SK-N-SH (cell line): ENCODE measurements at regions not wholly inside any gene's neighbourhood (a gene's known extent, or its start where the extent isn't known, plus 50 kb on each side); places are given as distances from the start of the nearest gene placed in this dataset.

Experiments used
- CTCF ChIA-PET: fragments of 300-600, 350-600 bp; formaldehyde crosslinking; extraction: SDS; loops from one replicate; lab custom pipeline; 2021; lab: Yijun Ruan, JAX
- POLR2A ChIA-PET: fragments of 350-600 bp; sonication (Branson Sonifier 250); formaldehyde crosslinking; extraction: SDS; loops from one replicate; lab custom pipeline; 2020; ENCODE audit warnings: antibody characterized with exemption, inconsistent platforms; lab: Yijun Ruan, JAX
- DNase-seq: peaks from one replicate; pipeline ENCODE4 v3.0.0; 2012
- H2AFZ ChIP-seq: fragments of 200-600 bp; sonication (generic); 2 replicates; pipeline ENCODE4 v1.8.1; 2016; ENCODE audit warnings: antibody characterized with exemption, mild to moderate bottlenecking, low read depth
- H3F3A ChIP-seq: fragments of 200-600 bp; sonication (generic); replicated peaks from 2 replicates; pipeline ENCODE3; 2016; ENCODE audit warnings: antibody characterized with exemption, mild to moderate bottlenecking; ENCODE audit not compliant: insufficient read depth
- H3K27ac ChIP-seq, 2 experiments: fragments of 200-500 bp in 1 of 2; fragments of 200-600 bp in 1 of 2; sonication (Bioruptor generic) in 1 of 2; sonication (generic), shearing (Covaris generic) in 1 of 2; 2 replicates each; pipeline versions ENCODE4 v1.5.1 to v1.6.1; 2014 to 2016; ENCODE audit warnings: low read depth in 2 of 2, inconsistent platforms in 1 of 2, low read length in 1 of 2, mild to moderate bottlenecking in 1 of 2, mixed read lengths in 1 of 2
- H3K27me3 ChIP-seq: fragments of 200-600 bp; sonication (generic), shearing (Covaris generic); 2 replicates; pipeline ENCODE4 v1.6.1; 2016; ENCODE audit warnings: mixed run types; ENCODE audit not compliant: insufficient read depth
- H3K36me3 ChIP-seq, 2 experiments: fragments of 200-500 bp in 1 of 2; fragments of 200-600 bp in 1 of 2; sonication (Bioruptor generic) in 1 of 2; sonication (generic) in 1 of 2; replicated peaks in 1 of 2; 2 replicates each; pipeline versions ENCODE3 to v1.5.1; 2014 to 2016; ENCODE audit warnings: low read length in 1 of 2, mild to moderate bottlenecking in 1 of 2; ENCODE audit not compliant: insufficient read depth in 2 of 2, control insufficient read depth in 1 of 2
- H3K4me1 ChIP-seq, 2 experiments: fragments of 200-500 bp in 1 of 2; fragments of 200-600 bp in 1 of 2; sonication (Bioruptor generic) in 1 of 2; sonication (generic), shearing (Covaris generic) in 1 of 2; 2 replicates each; pipeline versions ENCODE4 v1.5.1 to v1.6.1; 2014 to 2016; ENCODE audit warnings: low read depth in 1 of 2, low read length in 1 of 2, mixed run types in 1 of 2; ENCODE audit not compliant: insufficient read depth in 2 of 2, control insufficient read depth in 1 of 2
- H3K4me2 ChIP-seq: fragments of 200-600 bp; sonication (generic), shearing (Covaris generic); 2 replicates; pipeline ENCODE4 v1.6.1; 2017; ENCODE audit warnings: mixed run types
- H3K4me3 ChIP-seq, 2 experiments: fragments of 200-500 bp in 1 of 2; fragments of 200-600 bp in 1 of 2; sonication (Bioruptor generic) in 1 of 2; sonication (generic), shearing (Covaris generic) in 1 of 2; 2 replicates each; pipeline versions ENCODE4 v1.5.1 to v1.8.1; 2014 to 2016; ENCODE audit warnings: low read depth in 2 of 2, inconsistent platforms in 1 of 2, low read length in 1 of 2, mild to moderate bottlenecking in 1 of 2, mixed read lengths in 1 of 2, moderate library complexity in 1 of 2
- H3K79me2 ChIP-seq: fragments of 200-600 bp; sonication (generic); 2 replicates; pipeline ENCODE4 v1.8.1; 2017; ENCODE audit warnings: mild to moderate bottlenecking; ENCODE audit not compliant: insufficient read depth
- H3K9ac ChIP-seq: fragments of 200-600 bp; sonication (generic); 2 replicates; pipeline ENCODE4 v1.6.1; 2017; ENCODE audit warnings: mixed run types
- H3K9me2 ChIP-seq: fragments of 200-600 bp; sonication (generic); 2 replicates; pipeline ENCODE4 v1.6.1; 2017; ENCODE audit warnings: mixed run types
- H3K9me3 ChIP-seq: fragments of 200-600 bp; sonication (generic); 2 replicates; pipeline ENCODE4 v1.6.1; 2017; ENCODE audit warnings: mixed run types, mild to moderate bottlenecking, moderate library complexity
- H4K20me1 ChIP-seq: fragments of 200-600 bp; sonication (generic); 2 replicates; pipeline ENCODE4 v1.6.1; 2017; ENCODE audit warnings: mild to moderate bottlenecking, mixed run types; ENCODE audit not compliant: insufficient read depth
- CHD2 ChIP-seq: fragments of 150-350 bp; IDR thresholded peaks from 2 replicates; pipeline ENCODE4 v1.6.1; 2018; ENCODE audit warnings: low read length; ENCODE audit not compliant: partially characterized antibody
- EP300 ChIP-seq, 2 experiments: IDR thresholded peaks; 2 replicates each; pipeline versions ENCODE4 v1.4.0 to v1.6.1; 2012; ENCODE audit warnings: borderline replicate concordance in 1 of 2, low read depth in 1 of 2, low read length in 1 of 2
- FOSL2 ChIP-seq: IDR thresholded peaks from 2 replicates; pipeline ENCODE4 v1.4.0; 2012; ENCODE audit warnings: low read depth, mild to moderate bottlenecking, moderate library complexity, borderline replicate concordance
- MEF2A ChIP-seq: IDR thresholded peaks from 2 replicates; pipeline ENCODE4 v1.4.0; 2012; ENCODE audit warnings: low read depth, borderline replicate concordance
- NFIC ChIP-seq: IDR thresholded peaks from 2 replicates; pipeline ENCODE4 v1.4.0; 2012; ENCODE audit warnings: borderline replicate concordance
- RAD21 ChIP-seq: IDR thresholded peaks from 2 replicates; pipeline ENCODE4 v1.6.1; 2012; ENCODE audit warnings: mild to moderate bottlenecking, low read length
- RFX5 ChIP-seq: IDR thresholded peaks from 2 replicates; pipeline ENCODE4 v1.6.1; 2012; ENCODE audit warnings: mild to moderate bottlenecking, improper control_type of control experiment, low read length
- SIN3A ChIP-seq: IDR thresholded peaks from 2 replicates; pipeline ENCODE4 v1.6.1; 2012; ENCODE audit warnings: low read depth, mild to moderate bottlenecking, low read length, moderate library complexity, borderline replicate concordance
- SMC3 ChIP-seq: IDR thresholded peaks from 2 replicates; pipeline ENCODE4 v1.6.1; 2012; ENCODE audit warnings: low read depth, low read length, improper control_type of control experiment
- TAF1 ChIP-seq: IDR thresholded peaks from 2 replicates; pipeline ENCODE4 v1.6.1; 2012; ENCODE audit warnings: low read depth, mild to moderate bottlenecking, low read length, moderate library complexity, borderline replicate concordance
- YY1 ChIP-seq: IDR thresholded peaks from 2 replicates; pipeline ENCODE4 v1.4.0; 2012; ENCODE audit warnings: low read depth, mild to moderate bottlenecking
- WGBS: methylation state at CpG from one replicate; pipeline ENCODE4 v1.1.6; 2017; ENCODE audit warnings: low lambda C conversion rate; 5-methylcytosine and 5-hydroxymethylcytosine counted together
- TF ChIP-seq, protein P1 (sequence below): IDR thresholded peaks from 2 replicates; pipeline ENCODE4 v1.4.0; 2012; ENCODE audit warnings: low read depth, borderline replicate concordance
- TF ChIP-seq, protein P2 (sequence below): fragments of 150-350 bp; IDR thresholded peaks from 2 replicates; pipeline ENCODE4 v1.6.1; 2016; ENCODE audit warnings: mild to moderate bottlenecking, low read depth, low read length

DNA sequence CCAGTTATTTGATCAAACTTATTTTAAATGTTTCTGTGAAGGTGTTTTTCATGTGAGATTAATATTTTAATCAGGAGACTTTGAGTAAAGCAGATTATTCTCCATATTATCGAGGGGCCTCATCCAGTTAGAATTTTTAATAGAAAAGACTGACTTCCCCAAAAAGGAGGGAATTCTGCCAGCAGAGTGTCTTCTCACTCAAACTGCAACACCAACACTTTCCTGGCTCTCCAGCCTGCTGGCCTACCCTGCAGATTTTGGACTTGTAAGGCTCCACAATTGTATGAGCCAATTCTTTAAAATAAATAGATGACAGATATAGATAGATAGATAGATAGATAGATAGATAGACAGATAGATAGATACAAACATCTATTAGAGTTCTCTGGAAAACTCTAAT, 155.7 kb downstream of the SEC23A start:
- CTCF ChIA-PET, result no interaction called here
- Histone ChIP-seq H2AFZ (no peak overlapping the region), H3K9me3 (no peaks in the 10 kb centered on the region), H3K9me2 (no peaks in the 10 kb centered on the region), H3K9ac (no peak overlapping the region), H3F3A (peaks cover 2% of the 10 kb centered on the region), H3K27me3 (no peaks in the 10 kb centered on the region; the same call in 1 of the 2 replicates), H3K27ac (no peak overlapping the region), H3K36me3 (no peaks in the 10 kb centered on the region), H3K4me1 (no peaks in the 10 kb centered on the region), H3K4me2 (no peak overlapping the region), H3K4me3 (no peak overlapping the region), H4K20me1 (no peaks in the 10 kb centered on the region), H3K79me2 (no peaks in the 10 kb centered on the region)
- 18% methylated on average over 1 of the region's 1 CpG for WGBS
- TF ChIP-seq, protein P1, sequence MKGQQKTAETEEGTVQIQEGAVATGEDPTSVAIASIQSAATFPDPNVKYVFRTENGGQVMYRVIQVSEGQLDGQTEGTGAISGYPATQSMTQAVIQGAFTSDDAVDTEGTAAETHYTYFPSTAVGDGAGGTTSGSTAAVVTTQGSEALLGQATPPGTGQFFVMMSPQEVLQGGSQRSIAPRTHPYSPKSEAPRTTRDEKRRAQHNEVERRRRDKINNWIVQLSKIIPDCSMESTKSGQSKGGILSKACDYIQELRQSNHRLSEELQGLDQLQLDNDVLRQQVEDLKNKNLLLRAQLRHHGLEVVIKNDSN, result no peak
- no peak for TF ChIP-seq YY1
- TF ChIP-seq SMC3, result no peak
- no peak for TF ChIP-seq RAD21
- TF ChIP-seq EP300 (IDR thresholded peaks at IDR 0.05; ENCODE audit: borderline replicate concordance in 1 of 2, low read depth in 1 of 2, low read length in 1 of 2), result no peak
- no peak for TF ChIP-seq MEF2A
- TF ChIP-seq RFX5, result no peak
- no peak for TF ChIP-seq NFIC
- no peak for TF ChIP-seq FOSL2
- no peak for TF ChIP-seq SIN3A
- TF ChIP-seq TAF1, result no peak
- DNase-seq, result no peak
- POLR2A ChIA-PET, result no interaction called here

DNA sequence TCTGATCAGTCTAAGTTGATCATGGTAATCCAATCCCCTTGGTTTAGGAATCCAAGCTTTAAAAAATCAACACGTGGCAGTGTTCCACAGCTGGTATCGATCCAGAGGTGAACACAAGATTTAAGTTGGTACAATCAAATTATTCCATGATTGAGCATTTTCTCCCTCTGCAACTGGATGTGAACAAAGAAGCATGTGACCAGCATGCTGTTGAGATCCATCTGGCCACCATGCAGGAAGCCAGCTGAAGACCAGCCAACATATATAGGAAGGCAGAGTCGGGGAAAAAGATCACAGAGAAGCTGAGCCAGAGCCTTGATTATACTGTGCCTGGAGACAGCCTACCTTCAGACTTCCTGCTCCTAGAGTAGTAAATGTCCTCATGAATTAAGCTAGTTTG, 158.3 kb downstream of the SEC23A start:
- Histone ChIP-seq H3K4me1 (no peaks in the 10 kb centered on the region), H3K9ac (no peak overlapping the region), H3F3A (no peaks in the 10 kb centered on the region)
- CTCF ChIA-PET, result no interaction called here
- TF ChIP-seq CHD2, result no peak
- TF ChIP-seq, protein P2, sequence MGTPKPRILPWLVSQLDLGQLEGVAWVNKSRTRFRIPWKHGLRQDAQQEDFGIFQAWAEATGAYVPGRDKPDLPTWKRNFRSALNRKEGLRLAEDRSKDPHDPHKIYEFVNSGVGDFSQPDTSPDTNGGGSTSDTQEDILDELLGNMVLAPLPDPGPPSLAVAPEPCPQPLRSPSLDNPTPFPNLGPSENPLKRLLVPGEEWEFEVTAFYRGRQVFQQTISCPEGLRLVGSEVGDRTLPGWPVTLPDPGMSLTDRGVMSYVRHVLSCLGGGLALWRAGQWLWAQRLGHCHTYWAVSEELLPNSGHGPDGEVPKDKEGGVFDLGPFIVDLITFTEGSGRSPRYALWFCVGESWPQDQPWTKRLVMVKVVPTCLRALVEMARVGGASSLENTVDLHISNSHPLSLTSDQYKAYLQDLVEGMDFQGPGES, result no peak
- TF ChIP-seq, all 33 proteins: peak for 0
- H3K9me2 ChIP-seq, result no peaks in the 10 kb centered on the region
- no peak overlapping the region for H3K4me2 ChIP-seq
- no peak overlapping the region for H3K27ac ChIP-seq
- no peaks in the 10 kb centered on the region for H4K20me1 ChIP-seq
- no peak overlapping the region for H3K4me3 ChIP-seq
- H2AFZ ChIP-seq, result no peak overlapping the region
- WGBS, result 8% methylated on average over 3 of the region's 3 CpGs
- no peaks in the 10 kb centered on the region; the same call in 1 of the 2 replicates for H3K27me3 ChIP-seq
- H3K36me3 ChIP-seq, result no peaks in the 10 kb centered on the region
- H3K9me3 ChIP-seq, result no peaks in the 10 kb centered on the region
- no peak for DNase-seq
- POLR2A ChIA-PET, result no interaction called here
- no peaks in the 10 kb centered on the region for H3K79me2 ChIP-seq
